ENCODE measurements at regions not wholly inside any gene's neighbourhood (a gene's known extent, or its start where the extent isn't known, plus 50 kb on each side); places are given as distances from the start of the nearest gene placed in this dataset.

GRCh38 chr3:40999682-41000081, 199.6 kb upstream of the CTNNB1 start:
- TF ChIP-seq CTCF (conservative IDR thresholded peaks at IDR 0.05; ENCODE audit: low read length), result no peak
- no peak for TF ChIP-seq EZH2phosphoT487 (IDR thresholded peaks at IDR 0.05; ENCODE audit: borderline replicate concordance)

All from Loucy (cell line).